Progenitor cell of endocrine pancreas (in vitro differentiated cells): ENCODE measurements at regions not wholly inside any gene's neighbourhood (a gene's known extent, or its start where the extent isn't known, plus 50 kb on each side); places are given as distances from the start of the nearest gene placed in this dataset.
"Not testable (repeated sequence)": the region's sequence is repeated elsewhere in the genome, so short reads cannot be mapped to it uniquely, and the experiment has no call there.

Source experiments
- DNase-seq: peaks from one replicate; pipeline ENCODE4 v3.0.0; 2021; ENCODE audit warnings: low spot score; ENCODE audit not compliant: unreplicated experiment
- H3K27ac Mint-ChIP-seq: 2 replicates; pipeline ENCODE4 v1.8.0; 2021; ENCODE audit warnings: mild to moderate bottlenecking, moderate library complexity, mixed read lengths
- H3K27me3 Mint-ChIP-seq: 2 replicates; pipeline ENCODE4 v1.8.0; 2021; ENCODE audit warnings: mixed read lengths
- H3K36me3 Mint-ChIP-seq: 2 replicates; pipeline ENCODE4 v1.8.0; 2022; ENCODE audit warnings: mixed read lengths; ENCODE audit not compliant: insufficient read depth
- H3K4me1 Mint-ChIP-seq: 2 replicates; pipeline ENCODE4 v1.8.0; 2021; ENCODE audit warnings: low read depth, mixed read lengths
- H3K4me3 Mint-ChIP-seq: 2 replicates; pipeline ENCODE4 v1.8.0; 2021; ENCODE audit warnings: low read depth, mild to moderate bottlenecking, moderate library complexity, mixed read lengths
- H3K9me3 Mint-ChIP-seq: 2 replicates; pipeline ENCODE4 v1.8.0; 2021; ENCODE audit warnings: low read depth, mixed read lengths
- TF ChIP-seq, protein P1 (sequence below): fragments of 200-600 bp; sonication (generic); IDR thresholded peaks from one replicate; pipeline ENCODE4 v1.5.0; 2021; ENCODE audit warnings: antibody characterized with exemption, mild to moderate bottlenecking; ENCODE audit not compliant: unreplicated experiment

DNA sequence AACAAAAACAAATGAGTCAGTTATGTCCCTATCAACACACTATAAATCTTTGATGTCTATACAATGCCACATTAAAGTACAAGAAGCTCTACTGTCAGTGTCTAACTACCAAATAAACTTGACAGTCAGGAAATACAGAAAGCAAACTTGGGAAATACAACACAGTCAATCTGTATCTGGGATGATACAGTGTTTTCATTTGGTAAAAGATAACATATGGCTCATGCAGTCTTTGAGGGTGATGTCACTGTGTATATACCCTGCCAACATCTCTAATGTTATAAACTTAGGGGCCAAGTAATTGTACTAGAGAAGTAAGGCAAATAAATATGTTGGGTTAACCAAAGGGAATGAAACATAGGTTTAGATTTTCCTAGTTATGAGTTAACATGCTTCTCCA lies 552.5 kb upstream of the ADAMTS5 start:
- no peak overlapping the region for H3K27ac Mint-ChIP-seq
- H3K36me3 Mint-ChIP-seq, result no peaks in the 10 kb centered on the region
- no peak for DNase-seq
- peaks cover 30% of the 10 kb centered on the region for H3K9me3 Mint-ChIP-seq
- no peaks in the 10 kb centered on the region for H3K27me3 Mint-ChIP-seq
- TF ChIP-seq, protein P1, sequence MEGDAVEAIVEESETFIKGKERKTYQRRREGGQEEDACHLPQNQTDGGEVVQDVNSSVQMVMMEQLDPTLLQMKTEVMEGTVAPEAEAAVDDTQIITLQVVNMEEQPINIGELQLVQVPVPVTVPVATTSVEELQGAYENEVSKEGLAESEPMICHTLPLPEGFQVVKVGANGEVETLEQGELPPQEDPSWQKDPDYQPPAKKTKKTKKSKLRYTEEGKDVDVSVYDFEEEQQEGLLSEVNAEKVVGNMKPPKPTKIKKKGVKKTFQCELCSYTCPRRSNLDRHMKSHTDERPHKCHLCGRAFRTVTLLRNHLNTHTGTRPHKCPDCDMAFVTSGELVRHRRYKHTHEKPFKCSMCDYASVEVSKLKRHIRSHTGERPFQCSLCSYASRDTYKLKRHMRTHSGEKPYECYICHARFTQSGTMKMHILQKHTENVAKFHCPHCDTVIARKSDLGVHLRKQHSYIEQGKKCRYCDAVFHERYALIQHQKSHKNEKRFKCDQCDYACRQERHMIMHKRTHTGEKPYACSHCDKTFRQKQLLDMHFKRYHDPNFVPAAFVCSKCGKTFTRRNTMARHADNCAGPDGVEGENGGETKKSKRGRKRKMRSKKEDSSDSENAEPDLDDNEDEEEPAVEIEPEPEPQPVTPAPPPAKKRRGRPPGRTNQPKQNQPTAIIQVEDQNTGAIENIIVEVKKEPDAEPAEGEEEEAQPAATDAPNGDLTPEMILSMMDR, result no peak
- H3K4me3 Mint-ChIP-seq, result no peak overlapping the region
- H3K4me1 Mint-ChIP-seq, result no peaks in the 10 kb centered on the region

DNA sequence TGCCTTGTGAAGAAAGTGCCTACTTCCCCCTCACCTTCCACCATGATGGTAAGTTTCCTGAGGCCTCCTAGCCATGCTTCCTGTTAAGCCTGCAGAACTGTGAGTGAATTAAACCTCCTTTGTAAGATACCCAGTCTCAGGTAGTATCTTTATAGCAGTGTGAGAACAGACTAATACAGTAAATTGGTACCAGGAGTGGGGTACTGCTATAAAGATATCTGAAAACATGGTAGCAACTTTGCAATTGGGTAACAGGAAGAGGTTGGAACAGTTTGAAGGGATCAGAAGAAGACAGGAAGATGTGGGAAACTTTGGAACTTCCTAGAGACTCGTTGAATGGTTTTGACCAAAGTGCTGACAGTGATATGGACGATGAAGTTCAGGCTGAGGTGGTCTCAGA lies 550.3 kb upstream of the ADAMTS5 start:
- H3K4me3 Mint-ChIP-seq, H3K27ac Mint-ChIP-seq, H3K36me3 Mint-ChIP-seq, DNase-seq, H3K4me1 Mint-ChIP-seq, H3K27me3 Mint-ChIP-seq: not testable (repeated sequence)
- H3K9me3 Mint-ChIP-seq, result peaks cover 29% of the 10 kb centered on the region

DNA sequence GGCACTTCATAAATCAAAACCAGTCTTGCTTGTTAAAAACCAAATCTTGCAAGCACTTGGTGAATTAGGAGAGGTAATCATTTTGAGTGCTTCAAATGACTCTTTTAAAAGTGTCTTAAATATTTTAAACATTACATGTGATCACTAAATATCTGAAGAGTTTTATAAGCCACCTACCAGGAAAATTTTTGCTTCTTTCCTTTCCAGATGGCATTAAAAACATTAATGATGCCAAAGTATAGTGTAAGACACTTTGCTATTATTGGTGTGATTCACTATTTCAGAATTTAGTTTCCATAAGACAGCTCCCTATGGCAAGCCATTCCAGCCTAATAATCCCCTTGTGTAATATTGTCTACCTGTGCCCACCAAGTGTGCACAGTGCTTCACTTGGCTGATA lies 548.8 kb upstream of the ADAMTS5 start:
- peaks cover 17% of the 10 kb centered on the region for H3K9me3 Mint-ChIP-seq
- H3K36me3 Mint-ChIP-seq, result no peaks in the 10 kb centered on the region
- TF ChIP-seq, protein P1, result no peak
- H3K27me3 Mint-ChIP-seq, result no peaks in the 10 kb centered on the region
- no peak for DNase-seq
- no peak overlapping the region for H3K27ac Mint-ChIP-seq
- no peaks in the 10 kb centered on the region for H3K4me1 Mint-ChIP-seq
- no peak overlapping the region for H3K4me3 Mint-ChIP-seq

DNA sequence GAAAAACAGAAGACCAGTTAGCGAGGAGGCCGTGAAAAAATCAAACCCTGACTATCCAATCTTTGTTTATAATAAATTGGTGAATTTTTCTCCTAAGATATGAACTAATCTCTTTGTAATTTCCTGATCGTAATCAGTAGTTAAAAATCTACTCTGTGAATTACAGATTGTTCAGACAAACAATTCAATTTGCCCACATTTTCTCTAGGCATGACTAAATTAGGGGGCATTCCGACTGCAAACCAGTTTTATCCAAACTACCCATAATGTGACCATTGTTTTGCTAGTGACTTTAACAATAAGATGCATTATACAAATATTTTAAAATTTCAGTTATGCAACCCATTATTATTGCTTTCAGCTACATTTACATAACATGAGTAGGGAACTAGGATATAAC lies 546.9 kb upstream of the ADAMTS5 start:
- H3K9me3 Mint-ChIP-seq, result peaks cover 14% of the 10 kb centered on the region
- no peaks in the 10 kb centered on the region for H3K36me3 Mint-ChIP-seq
- TF ChIP-seq, protein P1, result no peak

DNA sequence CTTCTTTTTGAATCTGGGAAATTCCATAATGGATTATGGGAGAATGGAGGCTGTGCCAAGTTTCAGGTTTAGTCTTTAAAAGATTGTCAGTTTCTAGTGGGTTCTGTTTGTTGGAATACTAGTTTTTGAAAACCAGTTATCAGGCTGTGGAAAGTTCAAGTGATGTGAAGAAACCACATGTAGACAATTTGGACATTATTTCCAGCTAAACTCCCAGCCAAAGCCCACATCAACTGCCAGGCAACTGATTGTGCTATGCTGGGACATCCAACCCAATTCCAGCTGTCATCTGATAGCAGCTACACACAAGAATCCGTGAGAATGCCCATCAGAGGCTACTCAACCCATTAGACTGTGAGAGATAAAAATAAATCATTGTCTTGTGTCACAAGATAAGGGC lies 546.1 kb upstream of the ADAMTS5 start:
- H3K4me3 Mint-ChIP-seq, result no peak overlapping the region
- H3K4me1 Mint-ChIP-seq, result no peaks in the 10 kb centered on the region
- no peaks in the 10 kb centered on the region for H3K27me3 Mint-ChIP-seq
- no peak for DNase-seq
- H3K9me3 Mint-ChIP-seq, result peaks cover 10% of the 10 kb centered on the region
- no peaks in the 10 kb centered on the region for H3K36me3 Mint-ChIP-seq
- TF ChIP-seq, protein P1, result no peak
- H3K27ac Mint-ChIP-seq, result no peak overlapping the region

More for the DNA sequence above, 546.9 kb upstream of the ADAMTS5 start:
- DNase-seq, result no peak
- Mint-ChIP-seq H3K4me3 (no peak overlapping the region), H3K4me1 (no peaks in the 10 kb centered on the region), H3K27ac (no peak overlapping the region), H3K27me3 (no peaks in the 10 kb centered on the region)

DNA sequence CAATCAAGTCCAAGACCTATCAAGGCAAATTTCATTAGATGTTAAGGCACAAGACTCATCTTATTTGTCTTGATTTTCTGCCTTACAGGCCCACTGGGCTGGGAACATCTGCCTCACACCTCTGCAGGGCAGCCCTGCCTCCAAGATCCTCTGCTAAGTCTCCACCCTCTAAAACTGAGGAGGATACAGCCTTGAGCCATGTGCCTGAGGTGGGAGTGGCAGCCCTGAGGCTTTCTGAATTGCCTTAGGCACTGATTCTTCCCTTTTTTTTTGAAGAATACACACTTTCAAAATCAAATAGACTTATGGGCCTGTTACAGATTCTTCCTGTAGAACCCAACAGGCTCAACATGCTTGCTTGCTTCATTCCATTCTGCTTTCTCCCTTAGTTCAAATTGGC lies 544.3 kb upstream of the ADAMTS5 start:
- DNase-seq, result no peak

More for the DNA sequence above, 544.3 kb upstream of the ADAMTS5 start:
- Mint-ChIP-seq H3K9me3 (no peaks in the 10 kb centered on the region), H3K27ac (no peak overlapping the region), H3K4me1 (no peaks in the 10 kb centered on the region), H3K36me3 (no peaks in the 10 kb centered on the region), H3K4me3 (no peak overlapping the region), H3K27me3 (no peaks in the 10 kb centered on the region)
- TF ChIP-seq, protein P1, result no peak
